HG03378 (cell line): ENCODE measurements at regions not wholly inside any gene's neighbourhood (a gene's known extent, or its start where the extent isn't known, plus 50 kb on each side); places are given as distances from the start of the nearest gene placed in this dataset.
"Not testable (repeated sequence)": the region's sequence is repeated elsewhere in the genome, so short reads cannot be mapped to it uniquely, and the experiment has no call there.

Source experiments
- ATAC-seq: cut with Tn5 transposase; IDR thresholded peaks from one replicate; pipeline ENCODE4 v1.9.1; 2021; ENCODE audit warnings: mild to moderate bottlenecking, moderate library complexity; ENCODE audit not compliant: unreplicated experiment

DNA sequence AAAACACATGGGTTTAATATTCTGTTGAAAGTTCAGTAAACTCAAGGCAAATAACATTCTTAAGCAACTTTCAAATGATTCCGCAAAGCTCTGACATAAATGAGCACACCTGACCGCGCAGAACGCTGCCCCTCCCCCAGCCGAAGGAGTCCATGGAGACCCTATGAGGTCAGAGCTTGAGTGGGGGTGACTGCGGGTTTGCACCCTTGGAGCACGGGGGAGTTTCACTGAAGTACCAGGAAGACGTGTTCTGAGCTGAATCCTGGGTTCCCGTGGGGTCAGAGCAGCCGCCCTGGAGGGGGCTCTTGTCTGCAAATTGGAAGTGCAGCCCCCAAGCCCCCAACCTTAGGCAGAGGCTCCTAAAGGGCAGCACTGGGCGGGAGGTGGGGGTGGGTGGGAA is 324.1 kb upstream of the SFSWAP start:
- no peak for ATAC-seq

DNA sequence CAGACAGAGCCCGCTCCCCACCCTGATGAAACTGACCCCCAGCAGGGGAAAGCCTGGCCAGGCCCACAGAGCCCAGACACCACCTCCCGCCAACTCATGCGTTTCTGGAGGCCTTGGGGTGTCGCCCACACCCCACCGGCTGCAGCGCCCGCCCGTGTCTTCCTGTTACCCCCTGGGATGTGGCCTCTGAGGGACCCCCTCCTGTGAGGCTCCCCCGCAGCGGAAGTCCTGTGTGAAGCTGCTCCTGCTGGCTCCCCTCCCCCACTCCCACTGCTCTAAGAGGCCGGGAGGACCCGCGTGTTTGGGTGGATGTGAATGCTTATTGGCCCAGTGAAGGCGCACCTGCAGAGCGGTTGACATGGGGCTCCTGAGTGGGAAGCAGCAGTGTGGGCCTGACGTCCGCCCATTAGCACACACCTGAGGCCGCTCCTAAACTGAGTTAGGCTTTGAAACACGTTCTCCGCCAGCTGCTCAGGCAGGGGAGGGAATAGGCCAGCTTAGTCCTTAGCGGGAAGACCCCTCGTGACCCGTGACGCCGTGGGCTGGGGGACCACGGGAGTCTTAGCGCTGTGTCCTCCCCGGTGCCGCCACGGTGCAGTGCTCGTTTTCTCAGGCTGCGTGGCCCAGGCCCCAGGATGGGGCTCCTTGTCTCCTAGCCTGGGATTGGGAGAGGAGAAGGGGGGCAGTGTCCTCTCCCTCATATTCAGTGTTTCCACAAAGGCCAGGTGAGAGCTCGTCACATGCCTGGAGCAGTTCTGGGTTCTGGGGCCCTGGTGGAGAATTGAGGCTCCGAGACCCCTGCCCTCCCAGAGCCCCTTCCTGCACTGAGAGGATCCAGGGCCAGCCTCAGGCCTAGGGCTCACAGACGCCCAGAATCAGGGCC is 323.4 kb upstream of the SFSWAP start:
- ATAC-seq = no peak

DNA sequence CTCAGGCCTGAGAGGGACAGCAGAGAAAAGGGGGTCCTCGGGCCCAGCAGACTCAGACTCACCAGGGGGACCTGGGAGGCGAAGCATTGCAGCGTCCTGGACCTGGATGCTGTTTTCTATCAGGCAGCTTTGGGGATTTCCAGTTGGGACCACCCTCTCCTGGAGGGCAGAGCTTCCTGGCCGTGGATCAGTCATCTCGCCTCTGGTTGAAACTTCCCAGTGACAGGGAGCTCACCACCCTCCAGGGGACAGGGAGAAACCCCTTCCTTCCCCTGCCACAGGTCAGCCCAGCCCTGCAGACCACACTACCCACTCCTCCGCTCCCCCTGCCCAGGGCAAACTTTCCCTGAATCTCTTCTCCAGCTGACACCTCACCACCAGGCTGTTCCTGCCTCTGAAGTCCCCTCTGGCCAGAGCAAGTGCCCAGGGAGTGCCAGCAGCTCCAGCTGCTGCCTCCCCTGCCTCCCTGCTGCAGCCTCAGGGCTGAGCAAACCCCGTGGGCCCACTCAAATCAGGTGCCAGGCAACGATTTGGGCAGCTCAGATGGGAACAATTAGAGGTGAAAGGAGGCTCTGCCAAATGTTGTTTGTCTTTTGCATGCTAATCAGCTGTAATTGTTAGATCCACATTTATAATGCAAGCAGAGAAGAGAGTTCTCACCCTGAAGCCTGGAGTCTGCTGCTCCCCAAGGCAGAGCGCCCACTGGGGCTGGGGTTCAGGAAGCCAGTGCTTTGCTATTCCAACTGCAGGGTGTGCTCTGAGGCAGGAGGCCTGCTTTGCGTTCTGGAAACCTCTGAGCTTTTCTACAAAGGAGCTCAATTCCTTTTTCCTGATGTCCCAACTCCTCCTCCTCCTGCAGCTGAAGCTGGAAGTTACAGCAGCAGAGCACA is 322.5 kb upstream of the SFSWAP start:
- ATAC-seq = not testable (repeated sequence)

DNA sequence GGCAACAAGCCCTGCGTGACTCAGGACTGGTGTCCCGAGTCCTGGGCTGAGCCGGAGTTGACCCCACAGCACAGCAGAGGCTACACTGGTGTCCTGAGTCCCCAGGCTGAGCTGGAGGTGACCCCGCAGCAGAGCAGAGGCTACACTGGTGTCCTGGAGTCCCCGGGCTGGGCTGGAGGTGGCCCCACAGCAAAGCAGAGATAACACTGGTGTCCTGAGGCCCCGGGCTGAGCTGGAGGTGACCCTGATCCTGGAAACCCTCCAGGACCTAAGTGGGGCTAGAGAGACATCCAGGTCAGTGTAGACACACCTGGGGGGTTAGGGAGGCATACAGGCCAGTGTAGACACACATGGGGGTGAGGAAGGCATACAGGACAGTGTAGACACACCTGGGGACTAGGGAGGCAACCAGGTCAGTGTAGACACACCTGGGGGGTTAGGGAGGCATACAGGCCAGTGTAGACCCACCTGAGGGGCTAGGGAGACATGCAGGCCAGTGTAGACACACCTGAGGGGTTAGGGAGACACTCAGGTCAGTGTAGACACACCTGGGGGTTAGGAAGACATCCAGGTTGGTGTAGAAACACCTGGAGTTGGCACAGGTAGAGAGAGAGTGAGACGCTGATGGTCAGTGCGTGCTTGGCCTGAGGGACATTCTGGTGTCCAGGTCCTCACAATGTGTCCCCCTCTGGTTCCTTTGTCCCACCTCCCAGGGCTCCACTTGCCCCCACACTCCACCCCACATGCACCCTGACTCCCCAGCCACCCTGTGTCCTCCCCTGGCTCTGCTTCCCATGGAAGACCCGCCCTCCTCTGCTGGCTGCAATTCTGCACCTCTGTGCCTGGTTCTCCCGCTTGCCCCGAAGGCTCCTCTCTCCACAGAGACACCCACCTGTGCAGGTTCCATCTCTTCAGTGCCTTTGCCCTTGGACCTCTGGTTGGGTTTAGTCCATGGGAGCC is 321.6 kb upstream of the SFSWAP start:
- no peak for ATAC-seq

DNA sequence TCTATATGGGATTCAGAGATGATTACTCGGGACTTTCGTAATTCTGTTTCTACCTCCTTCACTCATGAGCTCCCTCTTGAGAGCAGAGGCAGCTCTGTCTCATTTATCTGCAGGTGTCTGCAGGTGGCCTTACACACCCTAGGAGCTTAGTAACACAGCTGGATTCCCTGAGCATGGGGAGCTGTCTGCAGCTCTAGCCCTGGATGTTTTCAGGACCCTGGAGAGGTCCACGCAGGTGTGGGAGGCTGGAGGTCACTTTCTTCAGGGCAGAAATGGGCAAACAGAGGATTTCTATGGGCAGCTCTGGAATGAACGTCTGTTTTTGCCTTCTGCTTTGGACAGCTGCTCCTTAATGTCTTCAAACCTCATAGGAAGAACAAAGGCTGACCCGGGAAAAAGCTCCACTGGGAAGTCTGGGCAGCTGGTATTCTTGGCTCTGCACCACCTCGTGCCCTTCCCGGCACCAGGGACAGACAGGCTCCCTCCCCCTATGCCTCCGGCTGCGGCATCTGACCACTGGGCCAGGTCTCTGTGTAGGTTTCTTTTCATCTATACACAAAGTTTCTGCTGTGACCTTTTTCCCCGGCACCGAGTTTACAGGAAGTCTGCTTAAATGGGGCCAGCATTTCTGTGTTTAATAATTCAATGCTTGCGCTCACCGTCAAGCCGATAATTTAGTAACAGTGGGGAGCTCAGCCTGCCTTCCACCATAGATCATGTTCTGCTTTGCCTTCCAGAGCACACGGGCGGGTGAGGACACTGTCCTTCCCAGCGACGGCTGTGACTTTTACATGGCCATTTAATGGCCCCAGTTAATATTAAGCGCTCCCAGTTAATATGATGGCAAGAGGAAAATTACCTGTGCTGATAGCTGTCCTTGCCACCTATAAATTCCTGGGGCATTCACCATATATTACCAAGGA is 320.2 kb upstream of the SFSWAP start:
- no peak for ATAC-seq

DNA sequence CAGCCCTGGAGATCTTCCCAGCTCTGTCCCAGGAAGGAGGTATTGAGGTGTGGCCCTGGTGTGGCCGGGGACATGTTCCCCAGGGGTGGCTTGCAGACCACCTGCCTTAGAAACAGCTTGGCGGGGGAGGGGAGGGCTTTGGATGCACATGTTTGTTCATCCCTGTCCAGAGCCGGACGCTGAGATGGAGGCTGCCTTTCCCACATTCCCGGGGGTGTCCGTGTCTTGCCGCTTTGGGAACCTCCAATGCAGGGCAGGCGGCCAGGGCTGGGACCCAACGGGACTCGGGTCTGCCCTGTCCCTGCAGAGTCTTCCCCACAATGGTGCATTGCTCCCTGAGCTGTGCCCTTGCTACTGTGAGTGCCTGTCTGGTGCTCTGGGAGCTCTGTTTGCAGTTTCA is 319.5 kb upstream of the SFSWAP start:
- ATAC-seq = no peak

DNA sequence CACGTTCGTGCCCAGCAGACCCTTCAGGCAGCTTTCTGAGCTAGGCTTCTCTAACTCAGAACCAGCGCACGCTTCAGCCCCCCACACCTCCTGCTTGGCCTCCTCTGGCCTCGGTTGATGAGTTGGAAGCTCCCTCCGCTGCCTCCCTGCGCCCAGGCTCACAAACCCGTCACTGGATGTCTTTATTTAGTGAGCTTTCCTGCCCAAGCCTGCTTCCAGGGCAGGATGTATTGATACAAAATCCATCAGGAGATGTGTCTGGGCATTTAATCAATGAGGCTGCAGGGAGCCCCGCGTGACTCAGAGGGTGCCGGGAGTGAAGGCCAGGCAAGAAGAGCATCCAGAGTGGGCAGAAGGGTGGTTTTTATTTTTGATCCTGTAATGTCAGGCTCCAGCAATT is 316.1 kb upstream of the SFSWAP start:
- ATAC-seq = not testable (repeated sequence)

DNA sequence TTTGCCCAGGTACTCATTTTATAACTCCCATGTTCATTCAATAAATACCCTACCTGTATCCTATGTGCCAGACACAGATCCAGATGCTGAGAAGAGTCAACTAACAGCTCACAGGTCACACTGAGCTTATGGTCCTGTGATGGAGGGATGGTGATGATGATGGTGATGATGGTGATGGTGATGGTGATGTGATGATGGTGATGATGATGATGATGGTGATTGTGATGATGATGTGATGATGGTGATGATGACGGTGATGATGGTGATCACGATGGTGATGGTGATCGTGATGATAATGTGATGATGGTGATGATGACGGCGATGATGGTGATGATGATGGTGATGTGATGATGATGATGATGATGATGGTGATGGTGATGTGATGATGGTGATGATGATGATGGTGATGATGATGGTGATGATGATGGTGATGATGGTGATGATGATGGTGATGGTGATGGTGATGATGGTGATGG is 315.6 kb upstream of the SFSWAP start:
- ATAC-seq = not testable (repeated sequence)

DNA sequence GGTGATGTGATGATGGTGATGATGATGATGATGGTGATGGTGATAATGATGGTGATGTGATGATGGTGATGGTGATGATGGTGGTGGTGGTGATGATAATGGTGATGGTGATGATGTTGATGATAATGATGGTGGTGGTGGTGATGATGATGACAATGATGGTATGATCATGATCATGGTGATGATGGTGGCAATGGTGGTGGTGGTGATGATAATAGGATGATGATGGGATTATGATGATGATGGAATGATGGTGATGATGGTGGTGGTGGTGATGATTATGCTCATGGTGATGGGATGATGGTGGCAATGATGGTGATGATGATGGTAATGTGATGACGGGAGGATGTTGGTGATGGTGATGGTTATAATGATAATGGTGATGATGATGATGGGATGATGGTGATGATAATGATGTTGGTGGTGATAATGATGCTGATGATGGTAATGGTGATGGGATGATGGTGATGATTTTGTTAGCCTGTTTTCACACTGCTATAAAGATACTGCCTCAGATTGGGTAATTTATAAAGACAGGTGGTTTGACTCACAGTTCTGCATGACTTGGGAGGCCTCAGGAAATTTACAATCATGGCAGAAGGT is 314.8 kb upstream of the SFSWAP start:
- ATAC-seq = no peak

DNA sequence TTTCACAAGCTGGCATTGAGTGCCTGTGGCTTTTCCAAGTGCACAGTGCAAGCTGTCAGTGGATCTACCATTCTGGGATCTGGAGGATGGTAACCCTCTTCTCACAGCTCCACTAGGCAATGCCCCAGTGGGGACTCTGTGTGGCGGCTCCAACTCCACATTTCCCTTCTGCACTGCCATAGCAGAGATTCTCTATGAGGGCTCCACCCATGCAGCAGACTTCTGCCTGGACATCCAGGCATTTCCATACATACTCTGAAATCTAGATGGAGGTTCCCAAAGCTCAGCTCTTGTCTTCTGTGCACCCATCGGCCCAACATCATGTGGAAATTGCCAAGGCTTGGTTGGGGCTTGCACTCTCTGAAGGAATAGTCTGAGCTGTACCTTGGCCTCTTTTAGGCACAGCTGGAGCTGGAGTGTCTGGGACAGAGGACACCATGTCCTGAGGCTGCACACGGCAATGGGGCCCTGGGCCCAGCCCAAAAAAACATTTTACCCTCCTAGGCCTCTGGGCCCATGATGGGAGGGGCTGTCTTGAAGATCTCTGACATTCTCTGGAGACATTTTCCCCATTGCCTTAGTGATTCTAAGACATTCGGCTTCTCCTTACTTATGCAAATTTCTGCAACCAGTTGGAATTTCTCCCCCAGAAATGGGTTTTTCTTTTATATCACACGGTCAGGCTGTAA is 313.3 kb upstream of the SFSWAP start:
- ATAC-seq = no peak

DNA sequence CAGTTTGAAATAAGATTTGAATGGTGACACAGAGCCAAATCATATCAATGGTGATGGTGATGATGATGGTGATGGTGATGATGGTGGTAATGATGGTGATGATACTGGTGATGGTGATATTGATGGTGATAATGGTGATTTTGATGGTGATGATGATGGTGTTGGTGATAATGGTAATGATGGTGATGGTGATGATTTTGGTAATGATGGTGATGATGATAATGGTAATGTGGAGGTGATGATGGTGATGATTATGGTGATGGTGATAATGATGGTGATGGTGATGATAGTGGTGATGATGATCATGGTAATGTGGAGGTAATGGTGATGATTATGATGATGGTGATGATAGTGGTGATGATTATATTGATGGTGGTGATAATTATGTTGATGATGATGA is 311.9 kb upstream of the SFSWAP start:
- ATAC-seq = no peak

DNA sequence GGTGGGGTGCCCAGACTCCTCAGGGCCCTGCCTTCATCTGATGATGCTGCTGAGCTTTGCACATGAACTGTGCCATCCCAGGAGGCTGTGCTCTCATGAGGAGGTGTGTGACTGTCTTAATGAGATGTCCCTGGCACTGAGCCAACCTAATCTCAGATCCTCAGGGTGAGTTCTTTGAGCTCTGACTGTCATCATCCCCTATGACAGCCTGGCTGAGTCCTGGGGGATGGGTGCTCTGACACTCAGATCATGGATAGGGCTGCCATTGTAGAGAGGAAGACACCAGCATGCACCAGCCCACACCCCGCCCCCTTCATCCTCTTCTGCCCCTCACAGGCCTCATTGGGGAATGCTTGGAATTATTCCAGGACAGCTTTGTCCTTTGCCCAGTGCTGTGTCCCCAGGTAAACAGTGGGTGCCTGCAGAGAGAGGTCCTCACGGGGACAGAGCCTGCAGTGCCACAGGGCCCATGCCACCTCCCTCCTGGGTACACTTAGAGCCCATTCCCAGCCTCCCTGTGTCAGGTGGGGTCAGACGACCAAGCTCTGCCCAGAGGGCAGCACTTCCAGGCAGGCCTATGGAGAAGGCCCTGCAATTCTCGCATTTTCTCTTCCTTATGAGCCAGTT is 310.1 kb upstream of the SFSWAP start:
- not testable (repeated sequence) for ATAC-seq

DNA sequence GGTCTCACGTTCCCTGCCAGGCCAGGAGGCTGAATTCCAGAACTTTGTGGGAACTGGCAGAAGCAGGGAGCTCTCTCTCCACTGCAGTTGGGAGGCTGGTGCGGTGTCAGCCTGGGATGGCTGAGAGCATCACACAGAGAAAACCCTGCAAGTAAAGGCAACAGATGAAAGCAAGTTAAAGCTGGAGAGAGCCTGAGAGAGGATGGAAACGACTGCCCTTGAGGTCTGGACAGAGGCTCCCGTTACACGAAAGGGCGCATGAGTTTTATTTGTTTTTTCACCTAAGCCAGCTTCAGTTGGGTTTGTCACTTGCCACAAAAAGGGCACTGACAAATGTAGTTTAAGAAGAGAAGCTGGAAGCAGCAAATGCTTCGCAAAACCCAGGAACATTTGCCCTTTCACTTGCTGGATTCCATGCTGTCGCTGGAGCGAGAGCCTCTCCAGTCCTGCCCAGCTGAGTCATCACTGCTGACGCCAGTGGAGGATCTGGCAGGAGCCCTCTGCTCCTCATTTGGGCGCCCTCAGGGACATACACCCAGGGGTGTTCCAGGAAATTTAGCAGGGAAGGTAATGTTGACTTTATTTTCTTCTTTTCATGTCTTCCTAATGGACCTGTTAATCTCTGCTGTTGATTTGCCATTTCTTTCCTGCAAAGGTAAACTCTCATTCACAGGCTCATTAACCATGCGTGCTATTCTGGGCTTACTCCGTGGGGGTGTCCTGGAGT is 308.8 kb upstream of the SFSWAP start:
- not testable (repeated sequence) for ATAC-seq

DNA sequence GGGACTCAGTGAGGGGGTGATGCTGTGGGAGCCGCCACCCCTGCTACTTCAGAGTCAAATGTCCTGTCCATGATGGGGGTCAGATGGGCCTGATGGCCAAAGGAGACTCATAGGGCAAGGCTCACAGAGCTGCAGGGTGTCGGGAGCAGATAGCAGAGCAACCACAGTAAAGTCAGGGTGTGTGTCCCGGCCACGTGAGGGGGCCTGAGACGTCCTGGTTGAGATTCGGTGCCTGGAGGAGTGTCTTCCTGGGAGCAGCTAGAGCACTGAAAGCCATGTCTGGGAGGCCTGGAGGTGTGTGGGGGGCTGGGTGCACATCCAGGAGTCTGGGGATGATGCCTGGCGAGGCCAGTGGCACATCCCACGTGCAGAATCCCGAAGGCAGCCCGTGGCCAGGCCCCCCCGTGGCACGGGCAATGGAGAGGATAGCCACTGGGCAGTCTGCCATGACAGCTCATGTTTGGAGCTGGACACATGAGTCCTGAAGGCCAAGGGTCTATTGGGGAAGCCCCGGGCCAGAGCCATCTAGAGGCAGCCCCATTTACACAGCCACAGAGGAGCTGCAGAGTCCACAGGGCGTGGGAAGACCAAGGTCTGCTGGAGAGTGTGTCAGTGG is 308.0 kb upstream of the SFSWAP start:
- no peak for ATAC-seq

DNA sequence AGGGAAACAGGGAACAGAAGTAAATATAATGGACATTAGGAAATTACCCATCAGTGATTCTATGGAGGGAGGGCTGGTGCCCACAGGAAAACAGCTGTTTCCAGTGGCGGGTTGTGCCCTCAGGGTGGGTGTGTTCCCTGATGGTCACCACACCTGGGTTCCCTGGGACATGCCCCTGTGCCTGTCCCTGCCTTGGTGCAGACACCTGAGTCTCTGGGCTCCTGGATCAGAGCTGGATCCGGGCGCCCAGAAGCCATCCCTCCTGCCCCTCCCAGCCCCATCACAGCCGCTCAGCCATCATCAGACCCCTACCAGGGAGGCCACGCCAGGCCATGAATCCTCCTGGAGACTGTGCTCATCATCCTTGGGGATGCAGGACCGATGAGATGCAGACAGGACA is 307.2 kb upstream of the SFSWAP start:
- no peak for ATAC-seq

DNA sequence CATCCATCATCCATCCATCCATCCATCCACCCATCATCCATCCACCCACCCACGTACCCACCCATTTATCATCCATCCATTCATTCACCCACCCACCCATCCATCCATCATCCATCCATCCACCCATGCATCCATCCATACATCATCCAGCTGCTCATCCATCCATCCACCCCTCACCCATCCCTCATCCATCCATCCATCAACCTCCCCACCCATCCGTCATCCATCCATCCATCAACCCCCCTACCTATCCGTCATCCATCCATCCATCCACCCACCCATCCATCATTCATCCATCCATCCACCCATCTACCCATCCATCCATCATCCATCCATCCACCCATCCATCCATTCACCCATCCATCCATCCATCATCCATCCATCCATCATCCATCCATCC is 306.2 kb upstream of the SFSWAP start:
- no peak for ATAC-seq
